GM18502 (cell line): ENCODE measurements at regions not wholly inside any gene's neighbourhood (a gene's known extent, or its start where the extent isn't known, plus 50 kb on each side); places are given as distances from the start of the nearest gene placed in this dataset.

ENCODE experiments used
- ATAC-seq: cut with Tn5 transposase; IDR thresholded peaks from one replicate; pipeline ENCODE4 v1.9.1; 2021; ENCODE audit warnings: mild to moderate bottlenecking; ENCODE audit not compliant: unreplicated experiment, poor library complexity

DNA sequence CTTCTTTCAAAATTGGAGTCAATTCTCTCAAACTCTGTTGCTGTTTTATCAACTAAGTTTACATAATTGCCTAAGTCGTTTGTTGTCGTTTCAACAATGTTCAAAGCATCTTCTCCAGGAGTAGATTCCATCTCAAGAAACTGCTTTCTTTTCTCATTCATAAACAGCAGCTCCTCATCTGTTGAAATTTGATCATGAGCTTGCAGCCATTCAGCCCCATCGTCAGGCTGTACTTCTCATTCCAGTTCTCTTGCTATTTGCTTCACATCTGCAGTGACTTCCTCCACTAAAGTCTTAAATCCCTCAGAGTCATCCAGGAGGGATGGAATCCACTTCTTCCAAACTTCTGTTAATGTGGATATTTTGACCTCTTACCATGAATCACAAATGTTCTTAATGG lies 230.6 kb downstream of the IRF8 start:
- ATAC-seq: no peak

DNA sequence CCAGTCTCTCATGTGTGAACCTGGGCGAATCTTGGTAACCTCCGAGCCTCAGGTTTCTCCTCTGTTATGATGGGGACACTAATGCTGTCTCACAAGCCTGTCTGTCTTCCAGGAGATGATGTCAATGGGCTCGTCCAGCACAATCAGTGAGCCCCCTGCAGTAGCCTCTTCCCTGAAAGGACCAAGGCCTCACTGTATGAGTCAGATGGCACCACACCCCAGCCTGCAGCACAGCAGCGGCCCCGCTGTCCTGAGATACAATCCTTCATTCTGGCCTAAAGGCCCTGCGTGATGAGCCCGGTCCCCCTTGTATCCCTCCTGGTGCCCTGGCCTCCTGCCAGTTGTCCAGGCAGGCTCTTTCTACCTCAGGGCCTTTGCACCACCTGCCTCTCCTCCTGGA lies 234.4 kb downstream of the IRF8 start:
- no peak for ATAC-seq

DNA sequence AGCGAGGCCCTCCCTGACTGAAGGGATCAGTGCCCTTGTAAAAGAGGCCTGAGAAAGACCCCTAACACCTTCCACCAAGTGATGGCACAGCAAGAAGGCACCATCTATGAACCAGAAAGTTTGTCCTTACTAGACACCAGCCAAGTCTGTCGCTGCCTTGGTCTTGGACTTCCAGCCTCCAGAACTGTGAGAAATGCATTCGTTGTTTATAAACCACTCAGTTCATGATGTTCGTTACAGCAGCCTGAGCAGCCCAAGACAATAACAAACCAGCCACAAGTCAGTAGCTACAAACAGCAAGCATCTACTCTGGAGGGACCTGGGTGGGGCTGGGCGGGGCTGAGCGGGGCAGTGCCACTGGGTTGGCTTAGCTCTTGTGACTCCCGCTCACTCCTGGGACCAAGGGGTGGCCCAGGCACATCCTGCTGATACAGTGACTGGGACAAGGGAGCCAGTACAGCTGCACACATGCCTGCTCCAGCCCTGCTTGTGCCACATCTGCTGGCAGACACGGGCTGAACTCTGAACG lies 234.9 kb downstream of the IRF8 start:
- no peak for ATAC-seq

DNA sequence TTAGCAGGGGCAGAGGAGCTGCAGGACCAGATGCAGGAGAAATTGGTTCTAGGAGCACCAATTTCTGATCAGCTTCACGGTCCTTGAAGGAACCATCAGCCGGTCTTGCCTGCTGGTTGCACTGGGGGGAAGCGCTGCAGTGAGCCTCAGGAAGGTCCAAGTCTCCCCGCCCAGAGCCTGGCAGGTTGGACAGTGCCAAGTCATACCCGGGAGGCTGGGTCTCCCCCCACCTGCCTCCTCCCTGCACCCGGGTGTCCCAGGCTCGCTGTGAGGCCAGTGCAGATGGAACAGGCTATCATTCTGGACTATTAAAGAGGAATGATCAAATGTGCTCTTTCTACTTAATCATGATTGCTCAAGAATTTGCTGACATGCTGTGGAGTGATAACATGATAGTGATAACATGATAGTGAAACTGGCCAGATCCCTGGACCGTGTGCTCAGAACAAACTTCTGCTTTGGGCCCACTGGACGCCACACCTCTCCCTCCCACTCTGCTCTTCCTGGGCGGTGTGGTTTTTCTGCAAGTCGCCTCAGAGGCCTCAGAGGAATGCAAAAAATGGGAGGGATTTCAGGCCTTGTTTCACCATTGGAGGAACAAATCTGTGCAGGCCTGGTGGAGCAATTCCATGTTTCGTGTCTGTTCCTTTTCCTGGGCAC lies 236.0 kb downstream of the IRF8 start:
- no peak for ATAC-seq

DNA sequence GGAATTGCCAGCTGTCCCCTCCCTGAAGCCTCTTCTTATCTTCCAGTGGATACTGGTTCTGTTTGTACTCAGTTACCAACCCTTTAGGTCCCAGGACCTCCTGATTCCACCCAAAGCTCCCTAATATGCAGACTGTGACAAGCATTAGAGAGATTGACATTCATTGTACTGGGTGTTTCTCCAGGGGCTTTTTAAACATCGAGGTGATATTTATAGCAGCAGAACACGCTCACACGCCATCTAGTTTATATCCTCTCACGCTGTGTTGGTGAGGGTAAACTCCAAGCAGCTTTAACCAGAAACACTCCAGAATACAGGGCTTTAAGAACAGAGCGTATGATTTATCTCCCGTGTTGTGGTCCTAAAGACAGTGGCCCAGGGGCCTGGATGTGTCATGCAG lies 238.4 kb downstream of the IRF8 start:
- ATAC-seq: no peak

DNA sequence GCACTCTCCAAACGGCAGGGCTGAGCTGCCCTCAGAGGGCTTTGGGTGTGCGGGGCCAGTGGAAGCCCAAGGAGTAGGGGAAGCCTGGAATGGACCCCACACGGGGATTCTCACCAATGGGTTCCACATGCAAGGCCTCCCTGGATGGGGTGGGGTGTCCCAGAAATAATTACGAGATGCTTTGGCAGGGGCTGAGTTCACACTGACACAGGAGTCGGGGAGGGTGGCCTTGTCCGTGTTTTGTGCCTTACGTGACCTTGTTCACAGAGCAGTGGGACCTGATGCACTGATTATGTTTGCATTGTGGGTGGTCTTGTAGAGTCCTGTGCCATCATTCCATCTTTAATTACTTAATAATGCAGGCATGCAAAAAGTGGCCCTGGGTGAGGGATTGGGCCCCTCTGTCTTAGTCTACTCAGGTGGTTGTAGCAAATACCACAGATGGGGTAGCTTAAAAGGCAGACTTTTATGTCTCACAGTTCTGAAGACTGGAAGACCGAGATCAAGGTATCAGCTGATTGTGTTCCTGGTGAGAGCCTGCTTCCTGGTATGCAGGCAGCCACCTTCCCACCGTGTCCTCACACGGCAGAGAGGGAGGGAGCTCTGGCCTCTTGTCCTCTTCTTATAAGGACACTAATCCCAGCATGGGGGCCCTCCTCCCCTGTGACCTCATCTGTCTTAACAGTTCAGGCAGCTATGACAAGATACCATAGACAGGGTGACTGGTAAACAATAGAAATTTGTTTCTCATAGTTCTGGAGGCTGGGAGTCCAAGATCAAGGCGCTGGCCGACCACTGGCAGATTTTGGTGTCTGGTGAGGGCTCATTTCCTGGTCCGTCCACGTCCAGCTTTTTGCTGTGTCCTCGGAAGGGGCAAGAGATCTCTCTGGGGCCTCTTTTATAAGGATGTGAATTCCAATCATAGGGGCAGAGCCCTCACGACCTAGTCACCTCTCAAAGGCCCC lies 239.4 kb downstream of the IRF8 start:
- ATAC-seq: no peak

DNA sequence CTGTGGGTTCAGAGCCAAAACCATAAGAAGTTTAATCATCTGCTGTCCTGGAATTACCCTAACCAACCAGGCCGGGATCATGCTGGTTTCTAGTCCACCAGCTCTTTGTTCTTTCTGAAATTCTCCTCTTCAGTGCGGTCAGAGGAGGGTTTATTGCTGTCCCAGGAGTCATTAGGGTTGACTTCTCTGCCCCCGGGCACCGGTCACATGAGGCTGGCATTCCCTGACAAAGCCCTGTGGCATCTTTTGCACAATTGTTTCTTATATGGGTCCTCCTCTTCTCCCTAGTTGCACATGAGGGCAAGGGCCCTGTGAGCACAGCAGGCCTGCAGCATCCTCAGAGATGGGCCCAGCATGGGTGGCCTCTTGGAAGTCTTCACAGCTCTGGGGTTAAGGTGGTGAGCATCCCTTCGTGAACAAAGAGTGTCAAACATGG lies 243.9 kb downstream of the IRF8 start:
- ATAC-seq: no peak

DNA sequence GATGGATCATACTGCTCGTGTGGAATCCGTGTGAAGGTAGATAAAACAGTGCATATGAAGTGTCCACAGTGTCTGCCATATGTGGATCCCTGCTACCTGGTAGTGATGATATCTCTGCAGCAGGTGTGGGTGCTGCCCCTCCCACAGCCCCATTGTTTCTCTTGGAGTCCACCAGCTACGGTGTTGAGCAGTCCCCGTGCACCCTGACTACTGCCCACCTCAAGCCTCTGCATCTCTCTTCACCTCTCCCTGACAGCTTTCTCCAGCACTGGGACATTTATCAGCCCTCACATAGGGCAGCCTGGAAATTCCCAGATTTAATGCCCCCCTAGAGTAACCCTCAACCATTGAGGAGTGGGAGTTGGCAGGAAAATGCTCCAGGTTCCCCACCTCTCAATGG lies 244.7 kb downstream of the IRF8 start:
- ATAC-seq: no peak

DNA sequence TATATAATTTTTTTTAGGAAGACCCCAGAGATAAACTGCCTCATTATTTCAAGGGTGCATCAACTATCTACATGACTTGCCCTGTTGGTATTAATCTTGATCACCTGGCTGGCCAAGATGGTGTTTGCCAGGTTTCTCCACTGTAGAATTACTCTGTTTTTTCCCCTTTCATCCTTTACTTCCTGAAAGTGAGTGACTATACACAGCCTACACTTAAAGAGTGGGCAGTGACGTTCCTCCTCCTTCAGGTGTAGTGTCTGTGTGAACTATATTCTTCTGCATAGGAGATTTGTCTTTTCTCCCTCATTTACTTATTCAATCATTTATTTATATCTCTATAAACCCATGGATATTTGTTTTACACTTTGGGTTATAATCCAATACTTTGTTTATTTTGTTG lies 246.7 kb downstream of the IRF8 start:
- ATAC-seq: no peak

DNA sequence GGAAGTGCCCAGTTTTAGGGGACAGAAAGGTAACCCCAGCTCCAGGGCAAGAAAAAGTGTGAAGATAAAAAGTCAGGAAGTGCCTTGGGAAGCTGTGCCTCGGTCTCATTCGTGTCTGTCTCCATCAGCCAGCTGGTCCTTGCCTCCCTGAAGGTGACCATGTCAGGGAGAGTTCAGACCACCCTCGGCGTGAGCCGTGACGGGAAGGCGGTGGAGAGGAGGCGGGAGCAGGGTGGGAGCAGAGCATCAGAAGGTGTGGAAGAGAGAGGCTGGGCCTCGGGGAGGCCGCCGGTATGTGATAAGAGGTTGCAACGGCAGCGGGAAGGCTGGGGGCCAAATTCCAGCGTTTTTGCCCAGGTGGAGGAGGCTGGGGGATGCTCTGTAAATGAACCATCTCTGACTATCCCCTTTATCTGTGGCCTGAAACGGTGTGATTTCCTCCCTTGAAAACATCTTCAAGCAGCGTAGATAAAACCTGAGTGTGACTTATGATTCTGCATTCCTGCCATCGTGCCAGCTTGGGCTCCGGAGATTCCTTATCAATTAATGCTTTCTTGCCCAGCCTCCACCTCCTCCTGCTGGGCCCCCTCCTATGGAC lies 251.8 kb downstream of the IRF8 start:
- no peak for ATAC-seq

DNA sequence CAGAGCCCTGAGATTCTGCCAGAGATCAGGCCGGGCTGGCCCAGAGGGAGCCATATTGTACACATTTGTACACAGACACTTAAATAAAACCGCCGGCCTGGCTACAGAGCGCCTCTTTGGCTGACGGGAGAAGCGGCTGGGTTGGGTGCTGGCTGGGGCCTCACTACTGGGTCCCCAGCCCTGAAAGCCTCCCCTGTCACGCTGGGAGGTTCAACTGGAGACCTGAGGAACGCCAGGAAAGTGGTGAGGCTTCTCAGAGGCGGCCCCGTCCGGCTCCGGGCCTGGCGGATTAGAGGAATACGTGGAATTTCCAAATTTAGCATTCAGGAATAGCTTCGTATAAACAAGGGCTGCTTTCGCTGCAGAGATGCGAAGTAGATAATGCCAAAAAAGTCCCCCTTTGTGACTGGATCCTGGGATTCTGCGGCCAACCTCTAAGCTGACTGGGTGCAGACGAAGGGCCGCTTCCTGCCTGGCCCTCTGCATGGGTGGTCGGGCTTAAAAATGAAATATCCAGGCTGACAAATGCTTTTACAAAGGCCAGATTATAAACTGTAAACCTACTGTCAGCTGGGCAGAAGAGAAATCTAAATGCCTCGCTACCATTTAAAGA lies 252.4 kb downstream of the IRF8 start:
- no peak for ATAC-seq

DNA sequence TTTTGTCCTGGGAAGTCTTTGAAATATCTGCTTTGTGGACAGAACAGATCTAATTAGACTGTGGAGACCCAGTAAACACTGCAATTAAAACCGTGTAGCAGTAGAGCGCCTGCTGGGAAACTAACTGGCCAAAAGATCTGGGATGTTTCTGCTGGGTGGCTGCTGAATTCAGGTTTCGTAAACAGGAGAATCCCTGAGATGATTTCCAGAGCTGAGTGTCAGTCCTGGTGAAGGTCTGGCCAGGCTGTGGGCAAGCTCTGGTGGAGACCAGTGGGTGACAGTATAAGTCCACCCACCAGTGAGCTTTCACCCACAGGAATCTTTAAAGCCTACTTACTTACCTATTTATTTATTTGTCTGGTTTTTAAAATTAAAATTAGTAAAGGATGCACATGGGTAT lies 257.2 kb downstream of the IRF8 start:
- ATAC-seq: no peak

DNA sequence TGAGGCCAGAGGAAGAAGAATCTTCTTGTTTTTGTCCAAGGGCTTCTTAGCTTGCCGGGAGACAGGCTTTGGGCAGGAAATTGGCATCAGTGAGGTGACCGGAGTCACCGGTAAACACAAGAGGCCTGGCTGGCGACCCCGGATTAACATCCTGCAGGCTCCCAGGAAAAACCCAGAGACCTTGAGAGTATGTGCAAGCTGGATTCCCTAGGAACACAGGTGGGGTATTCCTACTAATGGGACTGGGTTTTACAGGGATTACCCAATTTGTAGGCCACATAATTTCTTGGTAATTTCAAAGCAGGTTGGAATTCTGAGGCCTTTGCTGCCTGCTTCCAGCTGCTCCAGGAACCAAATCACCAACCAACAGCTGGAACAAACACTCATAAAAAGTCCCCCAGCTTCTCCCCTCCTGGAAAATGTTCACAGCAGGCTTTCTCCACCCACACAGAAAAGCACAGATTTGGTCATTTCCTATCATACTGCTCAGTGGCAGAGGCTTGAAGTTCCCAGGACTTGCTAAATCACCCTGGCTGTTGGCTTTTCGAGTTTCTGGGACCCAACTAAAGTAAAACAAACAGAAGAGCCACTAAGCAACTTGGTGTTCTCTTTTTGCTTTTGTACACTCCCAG lies 258.8 kb downstream of the IRF8 start:
- no peak for ATAC-seq

DNA sequence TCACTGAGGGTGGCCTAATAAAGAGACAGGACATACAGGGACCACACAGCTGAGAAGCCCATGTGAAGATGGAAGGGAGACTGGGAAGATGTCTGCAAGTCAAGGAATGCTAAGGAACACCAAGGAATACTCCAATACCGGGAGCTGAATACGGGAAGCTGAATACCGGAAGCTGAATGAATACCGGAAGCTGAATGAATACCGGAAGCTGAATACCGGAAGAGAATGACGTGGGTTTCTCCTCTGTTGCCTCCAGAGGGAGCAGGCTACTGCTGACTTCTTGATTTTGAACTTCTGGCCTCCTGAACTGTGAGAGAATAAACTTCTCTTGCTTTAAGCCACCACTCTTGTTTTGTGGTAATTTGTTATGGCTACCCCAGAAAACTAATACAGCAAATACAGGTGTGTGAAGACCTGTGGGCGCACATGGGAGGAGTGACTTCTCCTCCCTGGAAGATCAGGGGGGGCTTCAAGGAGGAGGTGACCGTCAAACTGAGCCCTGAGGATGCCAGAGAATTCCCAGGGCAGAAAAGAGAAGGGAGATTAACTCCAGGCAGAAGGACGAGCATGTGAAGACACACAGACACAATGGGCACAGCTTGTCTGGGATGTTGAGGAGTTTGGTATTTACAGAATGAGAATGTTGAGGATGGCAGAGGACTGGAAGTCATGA lies 259.9 kb downstream of the IRF8 start:
- no peak for ATAC-seq

DNA sequence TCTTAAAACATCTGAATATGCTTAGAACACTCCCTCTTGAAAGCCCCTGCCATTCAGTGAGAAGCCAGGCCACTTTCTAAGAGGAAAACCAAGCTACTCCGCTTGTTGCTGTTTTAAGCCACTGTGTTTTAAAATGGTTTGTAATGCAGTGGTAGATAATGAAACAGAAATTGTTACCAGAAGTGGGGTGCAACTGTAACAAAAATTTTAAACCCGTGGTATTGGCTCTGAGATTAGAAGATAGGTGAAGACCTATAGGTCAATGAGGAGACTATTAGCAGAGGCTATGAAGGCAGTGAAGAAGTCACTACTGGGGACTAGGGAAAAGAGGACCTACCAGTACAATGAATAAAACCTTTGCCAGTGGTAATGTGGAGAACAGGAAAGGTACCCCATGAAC lies 266.5 kb downstream of the IRF8 start:
- no peak for ATAC-seq

DNA sequence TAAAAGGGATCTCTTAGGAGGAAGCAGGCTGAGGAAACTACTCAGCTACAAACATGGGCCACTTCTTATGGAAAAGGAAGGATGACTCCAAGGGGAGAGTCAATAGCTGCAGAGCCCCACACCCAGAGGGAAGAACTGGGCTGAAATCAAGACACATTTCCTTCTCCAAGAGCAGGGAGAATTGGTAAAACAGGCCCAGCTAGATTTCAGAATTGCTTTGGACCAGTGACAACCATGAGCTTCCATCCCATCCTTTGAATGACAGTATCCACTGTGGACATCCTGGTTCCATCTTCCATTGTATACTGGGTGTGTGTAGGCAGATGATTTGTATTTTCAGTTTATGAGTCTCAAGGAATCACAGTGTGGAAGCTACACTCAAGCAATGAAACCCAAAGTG lies 267.5 kb downstream of the IRF8 start:
- no peak for ATAC-seq

DNA sequence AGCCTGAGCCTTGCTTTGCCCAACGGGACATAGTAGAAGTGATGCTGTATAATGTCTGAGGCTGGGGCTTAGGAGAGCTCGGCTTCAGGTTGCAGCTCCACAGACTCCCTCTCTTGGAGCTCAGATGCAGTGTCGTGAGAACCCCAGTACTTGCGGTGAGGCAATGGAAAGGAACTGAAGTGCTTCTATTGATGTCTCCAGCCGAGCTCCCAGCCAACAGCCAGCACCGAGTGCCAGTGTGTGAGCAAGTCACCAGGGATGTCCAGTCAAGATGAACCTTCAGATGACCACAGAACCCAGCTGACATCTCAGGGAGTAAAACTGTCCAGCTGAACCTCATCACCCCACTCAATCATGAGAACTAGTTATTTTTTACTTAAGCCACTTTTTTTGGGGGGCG lies 268.1 kb downstream of the IRF8 start:
- ATAC-seq: no peak

DNA sequence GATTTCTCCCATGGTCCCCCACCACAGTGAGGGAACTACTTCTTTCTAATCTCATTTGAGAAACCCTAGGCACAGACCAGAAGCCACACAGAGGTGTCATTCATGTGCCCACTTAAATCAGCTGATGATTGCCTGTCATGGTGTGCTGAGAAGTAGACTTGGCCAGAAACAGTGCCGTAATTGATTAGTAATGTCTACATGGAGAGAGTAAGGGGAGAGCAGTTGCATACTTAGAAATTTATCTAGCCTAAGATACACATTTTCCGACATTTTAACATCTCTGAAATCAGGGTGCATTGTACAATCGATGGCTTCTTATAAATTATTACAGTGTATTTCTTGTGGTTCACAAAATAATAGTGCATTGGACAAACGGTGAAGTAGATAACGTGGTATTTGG lies 271.8 kb downstream of the IRF8 start:
- no peak for ATAC-seq

DNA sequence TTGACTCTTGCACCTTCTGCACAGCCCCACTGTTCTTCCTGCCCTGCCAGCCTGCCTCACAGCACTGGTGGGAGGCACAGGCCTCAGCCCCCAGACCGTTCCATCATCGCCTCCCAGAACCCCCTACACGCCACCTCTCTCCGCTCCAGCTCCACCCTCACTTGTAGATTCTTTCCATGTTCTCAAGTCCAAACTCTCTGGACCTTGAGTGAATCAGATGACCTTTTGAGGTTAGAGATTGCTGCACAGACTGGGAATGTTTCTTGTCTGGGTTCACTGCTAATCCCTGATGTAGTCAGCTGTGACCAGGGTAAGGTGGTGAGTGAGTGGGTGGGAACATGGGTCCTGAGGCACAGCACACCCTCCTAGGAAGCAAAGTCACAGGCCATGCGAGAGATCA lies 272.4 kb downstream of the IRF8 start:
- ATAC-seq: no peak

DNA sequence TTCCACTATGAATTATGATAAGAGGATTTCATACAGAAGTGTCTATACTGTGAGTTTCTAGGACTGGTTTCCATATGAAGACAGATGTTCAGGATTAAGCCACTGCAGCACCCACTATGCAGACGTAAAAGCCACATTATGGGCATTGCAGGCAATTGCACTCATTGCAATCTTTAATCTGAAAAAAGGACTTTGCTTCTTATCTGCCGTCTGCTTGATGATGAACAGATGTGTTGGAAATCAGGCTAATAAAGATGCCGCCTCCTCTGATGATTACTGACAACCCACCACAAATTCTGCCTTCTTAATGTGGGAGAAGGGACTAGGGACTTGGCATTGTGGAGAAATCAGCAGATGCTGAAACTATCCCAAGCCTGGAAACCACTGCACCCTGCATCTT lies 276.9 kb downstream of the IRF8 start:
- no peak for ATAC-seq
